Kidney capillary endothelial cell (primary cell): ENCODE measurements at regions not wholly inside any gene's neighbourhood (a gene's known extent, or its start where the extent isn't known, plus 50 kb on each side); places are given as distances from the start of the nearest gene placed in this dataset.
"Not testable (repeated sequence)": the region's sequence is repeated elsewhere in the genome, so short reads cannot be mapped to it uniquely, and the experiment has no call there.

Experiments
- DNase-seq: peaks from one replicate; pipeline ENCODE4 v3.0.0-alpha.2; 2018; ENCODE audit warnings: low spot score

DNA sequence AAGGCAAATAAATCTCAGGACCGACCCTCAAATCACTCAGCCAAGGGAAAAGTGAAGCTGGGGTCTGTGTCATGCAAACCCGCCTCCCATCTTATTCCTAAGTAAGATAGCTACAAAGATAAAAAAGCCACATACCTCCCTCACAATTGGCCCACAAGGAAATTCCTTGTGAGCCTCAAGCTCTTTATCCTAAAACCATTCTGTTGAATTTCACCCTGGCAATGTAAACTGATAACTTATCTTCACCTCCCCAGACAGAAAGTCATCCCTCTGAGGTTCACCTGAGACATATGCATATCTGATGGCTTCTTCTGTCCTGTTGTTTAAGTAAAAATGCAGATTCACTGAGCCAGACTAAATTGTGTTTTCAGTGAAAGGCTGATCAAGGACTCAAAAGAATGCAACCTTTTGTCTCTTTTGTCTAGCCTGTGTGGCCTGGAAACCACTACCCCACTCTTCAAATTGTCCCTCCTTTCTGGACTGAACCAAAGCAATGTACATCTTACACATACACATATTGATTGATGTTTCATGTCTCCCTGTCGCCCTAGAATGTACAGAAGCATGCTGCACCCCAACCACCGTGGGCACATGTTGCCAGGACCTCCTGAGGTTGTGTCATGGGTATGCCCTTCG lies 91.3 kb downstream of the MFAP3L start:
- no peak for DNase-seq

- DNase-seq, result no peak
Observed at GRCh38 chr4:169933531-169933930, 92.7 kb downstream of the MFAP3L start.

DNA sequence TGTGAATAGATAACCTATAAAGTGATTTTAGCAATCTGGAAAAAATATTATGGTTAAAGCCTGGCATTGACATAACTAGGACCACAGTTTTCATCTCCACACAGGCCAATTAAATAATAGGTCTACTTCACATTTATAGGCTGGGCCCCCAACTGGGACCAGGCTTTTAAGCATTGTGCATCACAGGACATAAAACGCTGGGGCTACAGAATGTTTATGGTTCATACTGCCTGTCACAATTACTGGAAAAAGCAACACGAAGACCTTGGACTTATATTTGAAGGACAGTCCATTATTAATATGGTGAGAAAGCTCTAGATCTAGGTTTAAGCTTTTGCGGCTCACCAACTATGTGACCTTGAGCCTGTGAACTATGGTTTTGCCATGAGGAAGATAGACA lies 94.2 kb downstream of the MFAP3L start:
- no peak for DNase-seq

DNA sequence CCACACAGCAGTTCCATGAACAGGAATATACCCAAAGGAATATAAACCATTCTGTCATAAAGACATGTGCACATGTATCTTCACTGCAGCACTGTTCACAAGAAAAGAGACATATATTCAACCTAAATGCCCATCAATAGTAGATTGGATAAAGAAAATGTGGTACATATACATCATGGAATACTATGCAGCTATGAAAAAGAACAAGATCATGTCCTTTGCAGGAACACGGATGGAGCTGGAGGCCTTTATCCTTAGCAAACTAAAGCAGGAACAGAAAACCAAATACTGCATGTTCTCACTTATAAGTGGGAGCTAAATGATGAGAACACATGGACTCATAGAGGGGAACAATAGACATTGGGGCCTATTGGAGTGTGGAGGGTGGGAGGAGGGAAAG lies 95.4 kb downstream of the MFAP3L start:
- not testable (repeated sequence) for DNase-seq

DNA sequence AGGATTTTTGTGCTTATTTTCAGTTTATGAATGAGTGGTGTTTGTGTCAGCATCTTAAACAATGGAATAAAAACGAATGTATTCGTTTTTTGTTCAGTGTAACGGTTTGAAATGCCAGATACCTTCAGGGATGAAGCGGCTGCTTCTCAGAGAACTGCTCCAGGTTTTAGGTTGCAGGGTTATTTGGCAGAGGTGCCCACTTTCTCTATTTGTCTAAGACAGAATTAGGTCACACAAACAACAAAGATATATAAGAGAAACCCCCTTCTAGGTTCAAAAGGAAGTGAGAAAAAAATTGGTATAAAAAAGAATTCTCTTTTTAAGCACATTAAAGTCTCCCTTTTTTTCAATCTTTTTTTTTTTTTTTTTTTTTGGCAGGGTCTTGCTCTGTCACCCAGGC lies 98.9 kb downstream of the MFAP3L start:
- no peak for DNase-seq

- DNase-seq, result no peak
Observed at GRCh38 chr4:169925678-169926077, 100.5 kb downstream of the MFAP3L start.

GRCh38 chr4:169922632-169923276 lies 103.4 kb downstream of the MFAP3L start:
- DNase-seq, result no peak

- DNase-seq, result no peak
Observed at GRCh38 chr4:169921732-169922131, 104.5 kb downstream of the MFAP3L start.

GRCh38 chr4:169921237-169921636 lies 105.0 kb downstream of the MFAP3L start:
- no peak for DNase-seq

GRCh38 chr4:169919194-169920124 lies 106.7 kb downstream of the MFAP3L start:
- not testable (repeated sequence) for DNase-seq

DNA sequence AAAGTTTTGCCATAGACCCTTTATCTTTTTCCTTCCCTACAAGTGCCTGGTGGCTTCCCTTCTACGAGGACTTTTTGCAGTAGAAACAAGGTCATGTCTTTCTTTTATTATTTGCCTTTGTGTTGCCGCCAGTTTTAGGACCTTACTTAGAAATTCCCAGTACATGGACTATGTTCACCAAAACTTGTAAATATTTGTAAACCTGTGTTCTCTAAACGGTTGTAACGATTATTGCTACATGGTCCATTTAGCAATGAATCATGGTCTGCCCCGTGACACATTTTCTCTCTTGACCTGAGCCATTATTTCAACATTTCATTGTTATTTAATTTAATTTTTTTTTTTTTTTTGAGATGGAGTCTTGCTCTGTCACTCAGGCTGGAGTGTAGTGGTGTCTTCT lies 110.7 kb downstream of the MFAP3L start:
- no peak for DNase-seq

- DNase-seq, result no peak
Observed at GRCh38 chr4:169914866-169915265, 111.3 kb downstream of the MFAP3L start.

GRCh38 chr4:169912996-169913395 lies 113.2 kb downstream of the MFAP3L start:
- no peak for DNase-seq

DNA sequence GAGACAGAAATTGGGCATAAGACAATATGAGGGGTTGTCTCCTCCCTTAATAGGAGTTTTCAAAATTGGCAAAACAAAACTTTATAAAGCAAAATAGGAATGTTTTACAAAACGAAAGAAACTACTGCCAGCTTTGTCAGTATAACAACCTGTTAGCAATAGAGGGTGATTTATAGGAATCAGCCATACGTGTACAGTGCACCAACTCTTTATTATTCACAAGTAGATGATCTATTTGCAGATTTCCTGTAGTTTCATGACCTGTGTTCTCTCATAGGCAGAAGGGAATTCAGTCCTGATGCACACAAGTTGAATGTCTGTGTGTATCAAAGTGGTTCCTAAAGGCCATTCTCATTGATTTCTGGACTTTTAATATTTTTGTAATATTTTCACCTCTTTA lies 116.3 kb downstream of the MFAP3L start:
- DNase-seq, result no peak

DNA sequence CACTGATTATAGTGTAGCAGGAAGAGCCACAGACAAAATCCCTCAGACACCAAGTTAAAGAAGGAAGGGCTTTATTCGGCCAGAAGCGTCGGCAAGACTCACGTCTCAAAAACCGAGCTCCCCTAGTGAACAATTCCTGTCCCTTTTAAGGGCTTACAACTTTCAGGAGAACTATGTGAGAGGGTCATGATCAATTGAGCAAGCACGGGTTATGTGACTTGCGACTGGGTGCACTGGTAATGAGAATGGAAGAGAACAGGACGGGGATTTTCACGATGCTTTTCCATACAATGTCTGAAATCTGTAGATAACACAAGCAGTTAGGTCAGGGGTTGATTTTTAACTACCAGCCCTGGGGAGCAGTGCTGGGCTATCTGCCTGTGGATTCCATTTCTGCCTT lies 116.7 kb downstream of the MFAP3L start:
- no peak for DNase-seq

DNA sequence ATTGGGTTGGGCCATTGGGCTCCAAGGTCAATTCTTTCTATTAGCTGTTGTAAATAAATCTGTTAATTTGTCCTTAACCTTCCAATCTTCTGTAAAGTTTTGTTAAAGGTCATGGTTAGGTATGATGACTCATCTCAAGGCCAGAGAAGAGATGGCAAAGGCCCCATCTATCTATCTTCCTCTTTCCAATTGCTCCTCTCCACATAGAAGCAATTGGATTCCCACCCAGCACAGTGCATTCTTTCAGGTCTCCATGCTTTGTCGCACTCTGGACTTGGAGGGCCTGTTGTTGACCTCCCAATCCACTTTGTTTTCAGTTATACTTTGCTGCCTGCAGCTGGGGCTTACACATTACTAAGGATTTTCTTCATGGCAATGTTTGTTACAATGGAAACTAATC lies 118.5 kb downstream of the MFAP3L start:
- no peak for DNase-seq

DNA sequence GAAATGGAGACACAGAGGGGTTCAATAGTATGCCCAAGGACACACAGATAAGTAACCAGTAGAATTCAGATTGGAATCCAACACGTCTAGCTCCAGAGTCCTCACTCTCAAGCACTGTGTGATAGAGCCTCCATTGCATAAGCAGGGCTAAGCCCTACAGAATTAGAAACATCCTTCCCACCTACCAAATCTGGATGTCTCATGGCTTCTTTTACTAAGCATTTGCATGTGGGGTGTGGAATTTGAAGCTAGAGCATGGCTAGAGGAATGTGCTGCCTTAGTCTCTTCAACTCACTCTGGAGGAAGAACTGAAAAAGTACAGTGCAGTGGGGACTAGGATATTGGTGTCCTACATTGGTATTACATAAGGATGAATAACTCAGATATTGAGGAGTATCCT lies 119.4 kb downstream of the MFAP3L start:
- no peak for DNase-seq

DNA sequence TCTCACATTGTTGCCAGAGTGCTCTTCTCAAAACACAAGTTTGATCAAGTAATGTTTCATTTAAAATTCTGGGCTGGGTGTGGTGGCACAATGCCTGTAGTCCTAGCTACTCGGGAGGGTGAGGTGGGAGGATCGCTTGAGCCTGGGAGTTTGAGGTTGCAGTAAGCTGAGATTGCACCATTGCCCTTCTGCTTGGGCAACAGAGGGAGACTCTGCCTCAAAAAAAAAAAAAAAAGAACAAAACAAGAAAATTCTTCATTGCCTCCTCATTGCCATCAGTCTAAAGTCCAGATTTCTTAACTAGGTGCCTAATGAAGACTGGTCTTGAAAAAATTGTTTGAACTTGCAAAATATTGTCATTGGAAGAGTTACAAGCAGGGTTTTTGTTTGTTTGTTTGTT lies 120.1 kb downstream of the MFAP3L start:
- no peak for DNase-seq

GRCh38 chr4:169902658-169903345 lies 123.4 kb downstream of the MFAP3L start:
- no peak for DNase-seq

GRCh38 chr4:169900241-169900845 lies 125.9 kb downstream of the MFAP3L start:
- no peak for DNase-seq

DNA sequence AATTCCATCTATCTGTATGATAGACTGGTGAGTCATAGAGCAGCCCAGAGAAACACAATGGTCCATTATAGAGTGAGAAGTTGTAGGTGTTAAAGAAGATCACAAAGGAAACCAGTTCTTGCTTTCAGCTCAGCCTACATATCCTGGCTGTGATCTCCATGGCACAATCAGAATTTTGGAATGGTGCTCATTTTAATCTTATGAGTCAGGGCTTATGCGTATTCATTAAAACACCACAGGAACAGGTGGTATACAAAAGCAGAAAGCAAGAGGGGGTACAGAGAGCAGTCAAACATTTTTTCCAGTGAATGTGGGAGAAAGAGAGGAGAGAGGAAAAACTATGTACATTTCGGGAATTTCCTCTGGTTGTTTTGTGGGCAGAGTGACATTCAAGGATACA lies 126.9 kb downstream of the MFAP3L start:
- no peak for DNase-seq

GRCh38 chr4:169898095-169898494 lies 128.1 kb downstream of the MFAP3L start:
- no peak for DNase-seq
